Activated T-cell treated with anti-CD3 and anti-CD28 coated beads for 1 hour (primary cell): ENCODE measurements at regions not wholly inside any gene's neighbourhood (a gene's known extent, or its start where the extent isn't known, plus 50 kb on each side); places are given as distances from the start of the nearest gene placed in this dataset.
"Not testable (repeated sequence)": the region's sequence is repeated elsewhere in the genome, so short reads cannot be mapped to it uniquely, and the experiment has no call there.

Source experiments
- DNase-seq: peaks from one replicate; pipeline ENCODE4 v3.0.0-alpha.2; 2020; ENCODE audit warnings: low read depth

DNA sequence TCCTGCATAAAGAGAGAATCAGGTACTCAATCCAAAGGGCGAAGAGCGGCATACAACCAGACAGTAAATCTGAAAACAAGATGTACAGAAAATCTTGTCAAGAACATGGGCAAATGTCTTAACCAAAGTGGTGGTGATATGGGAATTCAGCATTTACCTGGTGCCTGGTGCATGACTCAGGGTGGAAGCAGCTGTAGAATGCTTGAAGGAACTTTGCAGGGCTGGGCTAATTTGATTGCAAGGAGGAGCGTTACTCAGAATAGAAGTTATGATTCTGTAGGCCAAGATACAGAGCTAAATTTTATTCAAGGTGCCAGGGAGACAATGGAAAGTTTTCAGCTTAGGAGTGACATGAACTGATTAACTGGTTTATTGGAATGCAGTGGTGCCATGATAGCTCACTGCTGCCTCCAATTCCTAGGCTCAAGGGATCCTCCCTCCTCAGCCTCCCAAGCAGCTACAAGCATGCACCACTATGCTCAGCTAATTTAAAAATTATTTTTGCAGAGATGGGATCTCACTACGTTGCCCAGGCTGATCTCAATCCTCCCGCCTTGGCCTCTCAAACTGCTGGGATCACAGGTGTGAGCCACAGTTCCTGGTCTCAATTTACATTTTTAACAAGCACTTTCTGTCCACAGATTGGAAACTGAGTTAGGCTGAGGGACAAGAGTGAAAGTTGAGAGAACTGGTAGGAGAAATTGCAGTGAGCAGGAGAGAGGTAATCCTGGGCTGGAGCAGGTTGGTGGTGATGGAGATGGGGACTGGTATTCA is 91.5 kb upstream of the TBC1D5 start:
- no peak for DNase-seq

DNA sequence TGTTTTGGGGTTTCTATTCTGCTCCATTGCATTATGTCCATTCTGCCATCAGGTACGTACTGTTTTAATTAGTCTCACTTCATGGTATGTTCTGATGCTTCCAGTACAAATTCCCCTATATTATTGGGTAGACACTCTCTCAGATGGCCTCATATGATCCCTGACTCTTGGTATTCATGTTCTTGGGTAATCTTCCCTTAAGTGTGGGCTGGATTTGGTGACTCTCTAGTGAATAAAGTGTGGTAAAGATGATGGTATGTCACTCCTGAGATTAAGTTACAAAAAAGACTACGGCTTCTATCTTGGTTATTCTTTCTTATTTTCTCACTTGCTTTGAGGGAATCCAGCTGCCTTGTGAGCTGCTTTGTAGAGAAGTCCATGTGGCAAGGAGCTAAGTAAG is 89.6 kb upstream of the TBC1D5 start:
- DNase-seq = no peak

GRCh38 chr3:17831366-17831765 is 88.9 kb upstream of the TBC1D5 start:
- DNase-seq = no peak

- DNase-seq = no peak
These were observed 88.4 kb upstream of the TBC1D5 start for GRCh38 chr3:17830788-17831187.

DNA sequence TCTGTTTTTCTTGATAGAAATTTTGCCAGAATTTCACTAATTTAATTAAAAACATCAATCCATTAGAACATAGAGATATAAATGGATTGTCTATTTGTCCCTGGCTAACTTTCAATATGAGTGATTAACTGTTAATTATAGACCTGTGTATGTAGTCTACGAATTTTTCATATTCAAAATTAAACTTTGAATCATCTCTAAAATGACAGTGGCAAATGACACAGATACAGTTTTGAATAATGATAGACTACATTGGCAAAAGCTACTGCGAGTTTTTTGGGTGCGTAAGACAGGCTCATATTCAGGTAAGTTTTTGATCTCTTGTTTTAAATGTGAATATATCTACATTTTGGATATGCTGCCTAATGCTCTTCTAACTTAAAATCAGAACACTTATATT is 86.0 kb upstream of the TBC1D5 start:
- DNase-seq = no peak

- no peak for DNase-seq
These were observed 82.9 kb upstream of the TBC1D5 start for GRCh38 chr3:17825298-17825697.

DNA sequence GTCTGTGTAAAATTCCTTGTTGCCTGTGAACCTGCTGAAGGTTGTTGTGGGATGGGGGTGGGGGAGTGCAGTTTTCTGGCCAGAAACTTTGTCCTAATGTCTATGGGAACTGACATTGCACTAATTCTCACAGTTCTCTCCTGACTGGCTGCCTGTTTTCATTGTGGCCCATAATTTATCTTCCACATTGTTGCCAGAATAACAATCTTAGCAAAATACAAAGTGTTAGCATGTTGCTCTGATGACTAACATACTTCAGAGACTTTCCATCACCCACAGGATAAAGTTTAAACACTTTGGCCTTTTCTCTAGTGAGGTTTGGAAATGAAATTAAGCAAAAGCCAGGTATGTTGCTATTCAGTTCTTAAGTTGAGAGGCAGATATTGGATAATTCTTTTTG is 81.4 kb upstream of the TBC1D5 start:
- DNase-seq = no peak

GRCh38 chr3:17823036-17823435 is 80.6 kb upstream of the TBC1D5 start:
- no peak for DNase-seq

GRCh38 chr3:17820704-17821103 is 78.3 kb upstream of the TBC1D5 start:
- DNase-seq = no peak

- DNase-seq = no peak
These were observed 77.8 kb upstream of the TBC1D5 start for GRCh38 chr3:17820275-17820674.

DNA sequence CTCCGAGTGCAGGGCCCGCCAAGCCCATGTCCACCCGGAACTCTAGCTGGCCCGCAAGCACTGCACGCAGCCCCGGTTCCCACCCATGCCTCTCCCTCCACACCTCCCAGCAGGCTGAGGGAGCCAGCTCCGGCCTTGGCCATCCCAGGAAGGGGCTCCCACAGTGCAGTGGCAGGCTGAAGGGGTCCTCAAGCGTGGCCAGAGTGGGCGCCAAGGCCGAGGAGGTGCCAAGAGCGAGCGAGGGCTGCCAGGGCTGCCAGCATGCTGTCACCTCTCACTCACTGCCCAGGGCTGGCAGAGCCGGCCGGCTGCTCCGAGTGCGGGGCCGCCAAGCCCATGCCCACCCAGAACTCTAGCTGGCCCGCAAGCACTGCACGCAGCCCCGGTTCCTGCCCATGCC is 75.5 kb upstream of the TBC1D5 start:
- DNase-seq = not testable (repeated sequence)

DNA sequence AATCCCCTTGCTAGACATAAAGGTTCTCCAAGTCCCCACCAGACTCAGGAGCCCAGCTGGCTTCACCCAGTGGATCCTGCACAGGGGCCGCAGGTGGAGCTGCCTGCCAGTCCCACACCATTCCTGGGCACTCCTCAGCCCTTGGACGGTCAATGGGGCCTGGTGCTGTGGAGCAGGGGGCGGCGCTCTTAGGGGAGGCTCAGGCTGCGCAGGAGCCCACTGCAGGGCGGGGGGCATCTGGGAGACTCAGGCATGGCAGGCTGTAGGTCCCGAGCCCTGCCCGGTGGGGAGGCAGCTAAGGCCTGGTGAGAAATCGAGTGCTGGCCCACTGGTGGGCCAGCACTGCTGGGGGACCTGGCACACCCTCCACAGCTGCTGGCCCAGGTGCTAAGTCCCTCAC is 75.1 kb upstream of the TBC1D5 start:
- DNase-seq = no peak

DNA sequence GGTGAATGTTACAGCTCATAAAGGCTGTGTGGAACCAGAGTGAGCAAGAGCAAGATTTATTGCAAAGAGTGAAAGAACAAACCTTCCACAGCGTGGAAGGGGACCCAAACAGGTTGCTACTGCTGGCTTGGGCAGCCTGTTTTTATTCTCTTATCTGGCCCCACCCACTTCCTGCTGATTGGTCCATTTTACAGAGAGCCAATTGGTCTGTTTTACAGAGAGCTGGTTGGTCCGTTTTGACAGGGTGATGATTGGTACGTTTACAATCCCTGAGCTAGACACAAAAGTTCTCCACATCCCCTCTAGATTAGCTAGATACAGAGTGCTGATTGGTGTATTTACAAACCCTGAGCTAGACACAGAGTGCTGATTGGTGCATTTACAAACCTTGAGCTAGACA is 74.4 kb upstream of the TBC1D5 start:
- DNase-seq = not testable (repeated sequence)

DNA sequence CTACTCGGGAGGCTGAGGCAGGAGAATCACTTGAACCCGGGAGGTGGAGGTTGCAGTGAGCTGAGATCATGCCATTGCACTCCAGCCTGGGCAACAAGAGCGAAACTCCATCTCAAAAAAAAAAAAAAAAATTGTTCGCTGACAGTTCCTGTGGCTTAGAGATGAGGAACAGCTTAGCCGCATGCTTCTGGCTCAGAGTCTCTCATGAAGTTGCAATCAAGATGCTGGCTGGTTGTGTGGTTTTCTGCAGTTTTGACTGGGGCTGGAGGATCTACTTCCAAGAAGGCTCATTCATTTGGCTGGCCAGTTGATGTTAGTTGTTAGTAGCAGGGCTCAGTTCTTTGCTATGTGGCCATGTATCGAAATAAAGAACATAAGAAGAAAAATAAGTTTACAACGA is 69.9 kb upstream of the TBC1D5 start:
- not testable (repeated sequence) for DNase-seq

- DNase-seq = no peak
These were observed 69.2 kb upstream of the TBC1D5 start for GRCh38 chr3:17811646-17812045.

DNA sequence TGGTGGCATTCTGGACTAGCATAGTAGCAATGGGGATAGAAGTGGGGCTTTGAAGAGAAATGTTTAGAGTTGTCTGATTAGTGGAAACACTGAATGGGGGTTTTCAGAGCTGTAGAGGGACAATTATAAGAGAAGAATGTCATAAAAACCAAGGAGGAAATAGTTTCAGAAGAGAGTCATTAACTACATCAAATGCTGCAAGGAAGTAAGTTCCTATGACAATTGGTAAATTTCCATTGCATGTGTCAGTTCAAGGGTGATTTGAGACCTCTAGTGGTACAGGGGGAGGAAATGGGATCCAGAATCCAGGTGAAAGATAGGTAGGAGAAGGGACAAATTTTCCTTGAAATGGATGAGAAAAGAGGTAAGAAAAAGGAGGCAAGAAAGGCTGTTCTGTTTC is 68.3 kb upstream of the TBC1D5 start:
- DNase-seq = no peak

GRCh38 chr3:17808994-17809393 is 66.6 kb upstream of the TBC1D5 start:
- DNase-seq = no peak

- no peak for DNase-seq
These were observed 64.4 kb upstream of the TBC1D5 start for GRCh38 chr3:17806876-17807275.

DNA sequence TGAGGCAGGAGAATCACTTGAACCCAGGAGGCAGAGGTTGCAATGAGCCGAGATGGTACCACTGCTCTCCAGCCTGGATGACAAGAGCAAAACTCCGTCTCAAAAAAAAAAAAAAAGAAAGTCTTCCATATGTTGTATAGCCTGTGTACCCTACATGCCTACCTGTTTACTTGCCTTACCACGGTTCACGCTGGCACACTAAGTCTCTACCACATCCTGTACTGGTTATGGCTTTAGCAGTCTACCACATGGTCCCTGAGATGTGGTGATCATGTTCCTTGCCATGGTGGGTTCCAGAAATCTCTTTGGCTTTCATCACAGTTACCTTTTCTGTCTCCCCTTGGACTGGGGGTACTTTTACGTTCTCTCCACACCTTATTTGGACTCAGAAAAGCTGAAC is 63.8 kb upstream of the TBC1D5 start:
- DNase-seq = no peak

- no peak for DNase-seq
These were observed 63.1 kb upstream of the TBC1D5 start for GRCh38 chr3:17805461-17805940.

DNA sequence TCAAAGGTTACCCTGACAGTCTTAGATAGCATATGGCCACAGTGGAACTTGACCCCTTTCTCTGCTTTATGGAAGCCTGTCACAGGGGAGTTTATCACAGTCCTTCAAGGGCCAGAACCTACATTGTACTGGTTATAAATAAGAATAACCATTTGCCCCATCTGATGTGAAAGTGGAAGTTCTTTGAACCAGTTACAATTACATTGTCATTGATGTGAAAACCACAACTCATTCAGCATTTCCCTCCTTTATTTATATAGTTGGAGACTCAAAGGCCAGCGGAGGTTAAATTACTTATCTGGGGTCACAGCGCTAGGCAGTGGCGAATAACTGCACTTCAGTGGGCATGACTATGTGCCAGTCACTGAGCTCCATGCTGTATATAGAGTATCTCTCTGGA is 60.5 kb upstream of the TBC1D5 start:
- no peak for DNase-seq

- no peak for DNase-seq
These were observed 58.7 kb upstream of the TBC1D5 start for GRCh38 chr3:17801131-17801530.

DNA sequence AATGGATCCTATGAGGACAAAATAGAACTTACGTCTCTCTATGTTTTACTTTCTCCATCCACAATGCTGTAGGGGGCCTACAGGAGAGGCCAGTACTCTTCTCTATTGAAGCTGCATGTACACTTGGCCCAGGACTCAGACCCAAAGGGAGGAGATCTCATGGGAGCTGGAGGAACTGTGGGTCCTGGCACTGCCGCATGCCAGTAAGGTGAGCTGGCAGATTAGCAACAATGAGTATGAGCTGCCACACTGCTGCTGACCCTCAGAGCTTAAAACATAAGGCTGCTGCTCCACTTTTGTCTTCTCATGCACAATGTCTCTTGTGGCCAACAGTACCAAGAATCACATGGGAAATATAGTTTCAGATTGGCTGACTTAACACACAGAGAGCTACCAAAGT is 57.8 kb upstream of the TBC1D5 start:
- DNase-seq = no peak

DNA sequence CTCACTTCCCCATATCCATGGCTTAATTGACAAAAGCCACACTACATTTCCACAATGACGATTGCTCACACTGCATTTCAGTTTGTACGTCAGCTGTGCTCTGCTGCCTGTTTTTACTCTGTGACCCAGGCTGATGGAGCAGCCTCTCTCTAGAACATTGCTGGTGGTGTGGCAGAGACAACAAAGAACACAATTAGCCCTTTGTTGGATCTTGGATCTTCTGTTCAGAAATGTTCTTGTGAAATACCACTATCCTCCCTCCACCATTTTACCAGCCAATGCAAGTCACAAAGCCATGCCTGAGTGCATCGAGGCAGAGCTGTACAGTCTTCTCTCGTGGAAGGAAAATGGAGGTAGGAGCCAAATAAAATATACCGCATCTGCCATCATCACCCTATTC is 56.9 kb upstream of the TBC1D5 start:
- no peak for DNase-seq
